ENCODE measurements at regions not wholly inside any gene's neighbourhood (a gene's known extent, or its start where the extent isn't known, plus 50 kb on each side); places are given as distances from the start of the nearest gene placed in this dataset.

GRCh38 chr20:10739134-10739533, 65.3 kb upstream of the JAG1 start (continued):
- TF ChIP-seq CTCF (IDR thresholded peaks at IDR 0.05 in 2 of 3, conservative IDR thresholded peaks at IDR 0.05 in 1 of 3; ENCODE audit: borderline replicate concordance in 1 of 3, insufficient read depth in 1 of 3, low read depth in 2 of 3, low read length in 2 of 3) (no peak), POLR2A (IDR thresholded peaks at IDR 0.05; ENCODE audit: borderline replicate concordance, extremely low read depth, insufficient read depth, insufficient read length) (no peak), ZBTB33 (IDR thresholded peaks at IDR 0.05; ENCODE audit: extremely low read depth, insufficient replicate concordance, low read length) (no peak), YY1 (IDR thresholded peaks at IDR 0.05; ENCODE audit: extremely low read depth, insufficient replicate concordance, low read depth, low read length) (no peak), CEBPB (IDR thresholded peaks at IDR 0.05; ENCODE audit: low read depth) (no peak), FOSL1 (IDR thresholded peaks at IDR 0.05; ENCODE audit: low read depth) (no peak), MAX (IDR thresholded peaks at IDR 0.05) (no peak)

- Histone ChIP-seq H4K20me1 (ENCODE audit: insufficient read depth) (no peaks in the 10 kb centered on the region), H3K9me3 (ENCODE audit: control insufficient read depth in 1 of 2, insufficient read depth in 1 of 2, low read depth in 1 of 2, low read length in 2 of 2) (no peaks in the 10 kb centered on the region), H3K9ac (ENCODE audit: low read length) (no peak overlapping the region), H3K79me2 (ENCODE audit: insufficient read depth, low read length) (no peaks in the 10 kb centered on the region), H3K36me3 (ENCODE audit: control insufficient read depth in 1 of 2, insufficient read depth in 2 of 2, low read length in 2 of 2) (no peaks in the 10 kb centered on the region), H2AFZ (ENCODE audit: low read depth, low read length, poor library complexity, severe bottlenecking) (no peak overlapping the region), H3K4me3 (replicated peaks in 1 of 2; ENCODE audit: low read depth in 1 of 2, low read length in 2 of 2) (no peak overlapping the region), H3K27ac (ENCODE audit: low read depth, low read length) (no peak overlapping the region), H3K4me2 (ENCODE audit: low read length) (no peak overlapping the region), H3K9me2 (ENCODE audit: insufficient read depth) (no peaks in the 10 kb centered on the region), H3K27me3 (ENCODE audit: insufficient read depth, low read length) (no peaks in the 10 kb centered on the region), H3K4me1 (ENCODE audit: control insufficient read depth in 1 of 2, insufficient read depth in 2 of 2, low read length in 2 of 2) (no peaks in the 10 kb centered on the region)
- RAD21 ChIA-PET (ENCODE audit: low non-redundant PET in 1 of 2, low total read pairs in 2 of 2, uncharacterized antibody in 2 of 2, unreplicated experiment in 2 of 2): no interaction called here
- TF ChIP-seq POLR2A (IDR thresholded peaks at IDR 0.05; ENCODE audit: borderline replicate concordance, extremely low read depth, insufficient read depth, insufficient read length) (no peak), POLR2AphosphoS5 (IDR thresholded peaks at IDR 0.05; ENCODE audit: low read depth, low read length) (no peak), ATF3 (IDR thresholded peaks at IDR 0.05) (no peak), EZH2phosphoT487 (IDR thresholded peaks at IDR 0.05; ENCODE audit: borderline replicate concordance) (no peak), SP1 (IDR thresholded peaks at IDR 0.05; ENCODE audit: low read depth) (no peak), CTCF (IDR thresholded peaks at IDR 0.05 in 2 of 3, conservative IDR thresholded peaks at IDR 0.05 in 1 of 3; ENCODE audit: borderline replicate concordance in 1 of 3, insufficient read depth in 1 of 3, low read depth in 2 of 3, low read length in 2 of 3) (no peak), RAD21 (IDR thresholded peaks at IDR 0.05; ENCODE audit: low read depth) (no peak), CEBPB (IDR thresholded peaks at IDR 0.05; ENCODE audit: low read depth) (no peak), SIN3A (IDR thresholded peaks at IDR 0.05; ENCODE audit: low read depth) (no peak), ZFX (IDR thresholded peaks at IDR 0.05) (no peak), SRF (IDR thresholded peaks at IDR 0.05; ENCODE audit: low read depth) (no peak)
- POLR2A ChIA-PET: no interaction called here
- intact Hi-C loops (cut with micrococcal nuclease): no loop called here
- CTCF ChIA-PET: no interaction called here
- no TSS peak for BruUV-seq (replicated peaks)
- ATAC-seq: no peak
- no peak for DNase-seq (ENCODE audit: low read depth, low spot score)
Observed at GRCh38 chr20:10739566-10739965, 65.8 kb upstream of the JAG1 start.
